Epithelial cell of proximal tubule (primary cell): ENCODE measurements at regions not wholly inside any gene's neighbourhood (a gene's known extent, or its start where the extent isn't known, plus 50 kb on each side); places are given as distances from the start of the nearest gene placed in this dataset.

Experiments used
- DNase-seq: peaks from one replicate; pipeline ENCODE4 v3.0.0-alpha.2; 2011; ENCODE audit warnings: low read depth
- H3K4me3 ChIP-seq: 2 replicates; pipeline ENCODE4 v1.5.1; 2011; ENCODE audit warnings: low read depth, mild to moderate bottlenecking, low read length
- TF ChIP-seq, protein P1 (sequence below): conservative IDR thresholded peaks from 2 replicates; pipeline ENCODE4 v1.5.1; 2012; ENCODE audit warnings: low read depth, mild to moderate bottlenecking, low read length

DNA sequence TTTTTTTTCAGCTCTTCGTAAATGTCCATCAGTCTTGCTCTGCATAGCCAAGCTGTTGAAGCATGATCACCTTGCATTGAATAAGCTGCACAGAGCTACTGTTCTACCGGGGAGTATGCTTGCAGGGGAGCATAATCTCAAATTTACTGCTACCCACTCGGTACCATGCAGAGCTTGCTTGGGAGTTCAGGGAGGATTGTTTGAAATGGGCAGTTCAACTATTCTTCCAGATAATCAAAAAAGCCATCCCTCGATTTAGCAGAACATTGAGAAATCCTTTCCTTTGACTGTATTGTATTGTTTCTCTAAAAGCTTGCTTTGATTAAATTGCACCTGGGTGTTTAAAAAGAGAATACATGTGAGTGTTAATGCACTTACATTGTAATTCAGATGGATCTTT lies 332.6 kb downstream of the UTRN start:
- no peak for DNase-seq
- TF ChIP-seq, protein P1, sequence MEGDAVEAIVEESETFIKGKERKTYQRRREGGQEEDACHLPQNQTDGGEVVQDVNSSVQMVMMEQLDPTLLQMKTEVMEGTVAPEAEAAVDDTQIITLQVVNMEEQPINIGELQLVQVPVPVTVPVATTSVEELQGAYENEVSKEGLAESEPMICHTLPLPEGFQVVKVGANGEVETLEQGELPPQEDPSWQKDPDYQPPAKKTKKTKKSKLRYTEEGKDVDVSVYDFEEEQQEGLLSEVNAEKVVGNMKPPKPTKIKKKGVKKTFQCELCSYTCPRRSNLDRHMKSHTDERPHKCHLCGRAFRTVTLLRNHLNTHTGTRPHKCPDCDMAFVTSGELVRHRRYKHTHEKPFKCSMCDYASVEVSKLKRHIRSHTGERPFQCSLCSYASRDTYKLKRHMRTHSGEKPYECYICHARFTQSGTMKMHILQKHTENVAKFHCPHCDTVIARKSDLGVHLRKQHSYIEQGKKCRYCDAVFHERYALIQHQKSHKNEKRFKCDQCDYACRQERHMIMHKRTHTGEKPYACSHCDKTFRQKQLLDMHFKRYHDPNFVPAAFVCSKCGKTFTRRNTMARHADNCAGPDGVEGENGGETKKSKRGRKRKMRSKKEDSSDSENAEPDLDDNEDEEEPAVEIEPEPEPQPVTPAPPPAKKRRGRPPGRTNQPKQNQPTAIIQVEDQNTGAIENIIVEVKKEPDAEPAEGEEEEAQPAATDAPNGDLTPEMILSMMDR = no peak
- H3K4me3 ChIP-seq = no peak overlapping the region

DNA sequence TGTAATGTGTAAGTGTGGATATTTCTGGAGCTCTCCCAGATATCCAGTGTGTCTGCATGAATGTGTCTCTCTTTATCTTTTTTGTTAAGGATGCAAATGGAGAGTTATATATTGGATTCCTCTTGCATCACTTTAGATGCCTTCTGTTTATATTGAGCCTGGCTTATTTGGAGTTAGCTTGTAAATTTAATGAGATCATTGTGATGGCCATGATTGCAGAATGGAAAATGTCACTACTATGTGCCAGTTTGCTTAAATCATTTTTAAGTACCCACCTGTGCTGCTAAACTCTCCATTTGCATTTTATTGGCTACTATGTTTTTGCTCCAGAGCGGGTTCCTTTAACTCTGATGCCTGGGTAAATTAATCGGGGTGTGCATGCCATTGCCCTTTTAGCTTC lies 334.8 kb downstream of the UTRN start:
- H3K4me3 ChIP-seq = no peak overlapping the region
- TF ChIP-seq, protein P1 = no peak
- no peak for DNase-seq

DNA sequence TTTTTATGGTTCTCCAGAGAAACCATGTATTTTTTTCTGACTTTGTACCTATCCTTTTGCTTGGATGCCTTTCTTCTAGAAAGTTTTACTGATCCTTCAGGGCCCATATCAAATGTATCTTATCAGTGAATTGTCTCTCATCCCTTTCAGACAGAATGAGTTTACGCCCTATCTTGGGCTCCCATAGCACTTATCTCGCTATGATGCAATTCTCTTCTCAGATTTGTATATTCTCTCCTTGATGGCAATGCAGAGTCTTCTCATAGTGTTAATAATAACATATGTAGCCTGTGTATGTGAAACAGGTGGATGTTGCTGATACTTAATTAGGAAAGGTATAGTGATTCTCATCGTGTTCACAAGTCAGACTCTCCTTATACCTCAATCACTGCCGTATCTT lies 336.2 kb downstream of the UTRN start:
- TF ChIP-seq, protein P1 = no peak
- no peak overlapping the region for H3K4me3 ChIP-seq
- no peak for DNase-seq

DNA sequence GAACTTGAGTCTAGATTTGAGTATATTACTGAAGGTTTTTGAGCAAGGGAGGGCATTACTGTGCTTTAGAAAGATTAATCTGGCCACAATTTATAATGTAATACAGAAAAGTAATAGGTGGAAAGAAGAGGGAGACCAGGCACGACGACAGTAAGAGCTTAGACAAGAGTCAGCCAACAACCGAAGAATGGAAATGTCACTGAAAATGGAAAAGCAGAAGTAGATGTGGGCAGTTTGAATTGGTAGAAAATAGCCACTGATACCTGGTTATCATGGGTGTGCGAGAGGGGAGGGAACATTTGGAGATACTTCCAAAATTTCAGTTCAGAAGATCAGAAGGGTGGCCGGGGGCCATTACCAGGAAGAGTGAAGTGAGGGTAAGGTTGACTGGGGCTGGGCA lies 339.1 kb downstream of the UTRN start:
- TF ChIP-seq, protein P1 = no peak
- no peak overlapping the region for H3K4me3 ChIP-seq
- no peak for DNase-seq

DNA sequence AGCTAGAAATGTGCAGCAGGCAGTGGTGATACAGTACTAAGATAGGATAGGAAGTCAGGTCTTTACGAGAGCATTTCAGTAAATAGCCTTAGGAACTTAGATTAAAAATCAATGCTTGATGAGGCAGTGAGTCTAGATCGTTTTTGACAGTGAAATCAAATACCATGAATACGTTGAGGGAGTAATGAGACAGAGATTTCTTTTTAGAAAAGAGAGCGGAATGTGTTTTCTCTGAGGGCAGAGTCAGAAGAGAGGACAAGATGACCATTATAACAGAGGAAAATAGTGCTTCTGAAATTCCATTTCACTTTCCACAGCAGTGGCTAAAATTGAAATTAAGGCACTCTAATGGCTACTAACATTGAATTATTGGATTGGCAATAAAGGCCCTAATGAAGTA lies 339.6 kb downstream of the UTRN start:
- no peak overlapping the region for H3K4me3 ChIP-seq
- DNase-seq = no peak
- TF ChIP-seq, protein P1 = no peak

DNA sequence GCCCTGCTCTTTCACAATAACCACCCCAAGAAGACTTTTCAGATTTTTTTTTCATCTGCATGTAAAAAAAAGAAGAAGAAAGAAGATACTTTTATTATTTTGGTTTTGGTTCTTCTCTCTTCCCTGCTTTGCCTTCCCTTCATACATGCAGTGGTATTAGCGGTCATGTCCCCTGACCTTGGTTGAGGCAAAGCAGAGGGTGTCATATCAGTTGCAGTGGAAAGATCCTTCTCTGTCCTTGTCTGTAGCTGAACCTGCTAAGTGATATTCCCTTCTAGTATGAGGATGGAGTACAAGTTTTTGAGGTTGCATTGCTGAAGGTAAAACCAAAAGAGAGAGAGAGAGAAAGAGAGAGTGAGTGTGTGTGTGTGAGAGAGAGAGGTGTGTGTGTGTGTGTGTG lies 345.7 kb downstream of the UTRN start:
- no peak overlapping the region for H3K4me3 ChIP-seq
- TF ChIP-seq, protein P1 = no peak

DNA sequence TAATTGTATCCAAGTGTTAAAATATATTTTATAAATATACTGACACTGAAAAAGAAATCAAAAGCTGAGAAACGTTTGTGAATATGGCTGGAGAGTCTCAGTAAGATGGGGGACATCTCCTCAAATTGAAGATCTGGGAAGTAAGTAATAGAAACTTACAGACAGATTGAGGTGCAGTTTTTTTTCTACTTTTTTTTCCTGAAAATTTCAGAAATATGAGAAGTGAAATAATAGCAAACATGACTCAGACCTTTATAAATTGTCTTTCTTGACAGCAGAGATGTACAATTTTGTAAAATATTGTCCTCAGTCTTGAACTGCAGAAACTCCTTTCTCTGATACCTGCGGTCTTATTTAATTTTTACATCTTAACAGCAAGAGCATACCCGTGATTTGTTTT lies 347.1 kb downstream of the UTRN start:
- TF ChIP-seq, protein P1 = no peak

More for the DNA sequence above, 345.7 kb downstream of the UTRN start:
- no peak for DNase-seq

More for the DNA sequence above, 347.1 kb downstream of the UTRN start:
- no peak for DNase-seq
- H3K4me3 ChIP-seq = no peak overlapping the region
